ENCODE measurements at regions not wholly inside any gene's neighbourhood (a gene's known extent, or its start where the extent isn't known, plus 50 kb on each side); places are given as distances from the start of the nearest gene placed in this dataset.

DNA sequence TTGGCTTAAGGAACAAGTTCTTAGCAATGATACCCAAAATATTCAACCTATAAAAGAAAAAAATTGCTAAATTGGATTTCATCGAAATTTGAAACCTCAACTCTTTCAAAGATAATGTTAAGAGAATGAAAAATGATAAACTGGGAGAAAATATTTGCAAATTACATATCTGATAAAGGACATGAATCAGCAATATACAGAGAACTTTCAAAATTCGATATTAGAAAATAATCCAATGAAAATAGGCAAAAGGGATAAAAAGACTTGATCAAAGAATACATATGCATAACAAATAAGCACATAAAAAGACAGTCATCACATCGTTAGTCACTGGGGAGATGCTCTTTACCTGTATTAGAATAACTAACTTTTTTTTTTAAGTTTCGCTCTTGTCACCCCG is 73.0 kb upstream of the NEO1 start:
- no peak overlapping the region for H3K27ac ChIP-seq
- H3K9me3 ChIP-seq: no peaks in the 10 kb centered on the region
- no peak for ATAC-seq
- H3K27me3 ChIP-seq: no peaks in the 10 kb centered on the region
- no peak for DNase-seq
- intact Hi-C loops (cut with DNase I): no loop called here
- no peak for TF ChIP-seq POLR2A (IDR thresholded peaks at IDR 0.05)
- TF ChIP-seq, protein P1, sequence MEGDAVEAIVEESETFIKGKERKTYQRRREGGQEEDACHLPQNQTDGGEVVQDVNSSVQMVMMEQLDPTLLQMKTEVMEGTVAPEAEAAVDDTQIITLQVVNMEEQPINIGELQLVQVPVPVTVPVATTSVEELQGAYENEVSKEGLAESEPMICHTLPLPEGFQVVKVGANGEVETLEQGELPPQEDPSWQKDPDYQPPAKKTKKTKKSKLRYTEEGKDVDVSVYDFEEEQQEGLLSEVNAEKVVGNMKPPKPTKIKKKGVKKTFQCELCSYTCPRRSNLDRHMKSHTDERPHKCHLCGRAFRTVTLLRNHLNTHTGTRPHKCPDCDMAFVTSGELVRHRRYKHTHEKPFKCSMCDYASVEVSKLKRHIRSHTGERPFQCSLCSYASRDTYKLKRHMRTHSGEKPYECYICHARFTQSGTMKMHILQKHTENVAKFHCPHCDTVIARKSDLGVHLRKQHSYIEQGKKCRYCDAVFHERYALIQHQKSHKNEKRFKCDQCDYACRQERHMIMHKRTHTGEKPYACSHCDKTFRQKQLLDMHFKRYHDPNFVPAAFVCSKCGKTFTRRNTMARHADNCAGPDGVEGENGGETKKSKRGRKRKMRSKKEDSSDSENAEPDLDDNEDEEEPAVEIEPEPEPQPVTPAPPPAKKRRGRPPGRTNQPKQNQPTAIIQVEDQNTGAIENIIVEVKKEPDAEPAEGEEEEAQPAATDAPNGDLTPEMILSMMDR (IDR thresholded peaks at IDR 0.05): no peak
- WGBS (ENCODE audit: insufficient coverage, low coverage, low lambda C conversion rate, missing lambda C conversion rate): 53% methylated on average over 5 of the region's 5 CpGs
- no peaks in the 10 kb centered on the region for H3K36me3 ChIP-seq
- H3K4me1 ChIP-seq: no peaks in the 10 kb centered on the region
- H3K4me3 ChIP-seq: no peak overlapping the region

DNA sequence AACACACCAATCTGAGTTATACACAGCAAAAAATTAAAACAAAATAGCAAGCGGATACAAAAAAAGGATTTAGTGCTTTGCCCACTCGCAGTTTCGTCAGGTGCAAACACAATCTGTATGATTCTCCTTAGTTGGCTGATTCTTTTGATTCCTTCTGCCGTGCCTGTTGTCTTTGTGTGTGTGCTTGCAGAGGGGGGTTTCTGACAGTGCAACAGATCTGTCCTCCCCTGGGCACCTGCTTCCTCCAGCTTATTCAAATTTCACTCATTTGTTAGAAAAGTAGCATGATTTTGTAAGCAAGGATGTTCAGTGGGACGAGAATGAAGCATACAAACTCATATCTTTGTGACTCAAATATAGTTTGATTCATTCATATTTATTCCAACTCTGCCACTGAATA is 74.0 kb upstream of the NEO1 start:
- WGBS (ENCODE audit: insufficient coverage, low coverage, low lambda C conversion rate, missing lambda C conversion rate): 64% methylated on average over 5 of the region's 5 CpGs
- DNase-seq (no peak), ATAC-seq (no peak)
- Histone ChIP-seq H3K27me3 (no peaks in the 10 kb centered on the region), H3K36me3 (no peaks in the 10 kb centered on the region), H3K27ac (no peak overlapping the region), H3K9me3 (no peaks in the 10 kb centered on the region), H3K4me3 (no peak overlapping the region), H3K4me1 (no peaks in the 10 kb centered on the region)
- no peak for TF ChIP-seq POLR2A (IDR thresholded peaks at IDR 0.05)
- TF ChIP-seq, protein P1 (IDR thresholded peaks at IDR 0.05): no peak
- intact Hi-C loops (cut with DNase I): no loop called here

DNA sequence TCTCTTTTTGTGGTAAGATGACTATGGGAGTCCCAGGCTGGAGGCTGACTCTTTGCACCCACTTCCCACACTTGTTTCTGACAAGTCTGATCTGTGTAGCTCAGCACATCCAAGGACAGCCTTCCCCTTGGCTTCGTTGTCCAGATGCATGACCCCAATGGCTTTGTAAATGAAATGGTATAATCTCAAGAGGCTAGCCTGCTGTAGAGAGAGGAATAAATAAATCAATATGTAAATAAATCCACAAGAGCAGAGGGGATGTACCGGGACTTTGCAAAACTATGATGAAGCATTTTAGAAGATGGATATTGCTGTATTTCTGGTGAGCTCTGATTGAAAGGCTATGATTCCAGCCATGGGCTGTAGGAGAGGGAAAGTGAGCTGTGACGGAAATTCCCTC is 79.9 kb upstream of the NEO1 start:
- Histone ChIP-seq H3K27ac (no peak overlapping the region), H3K27me3 (no peaks in the 10 kb centered on the region), H3K36me3 (no peaks in the 10 kb centered on the region), H3K9me3 (no peaks in the 10 kb centered on the region), H3K4me3 (no peak overlapping the region), H3K4me1 (no peaks in the 10 kb centered on the region)
- TF ChIP-seq, protein P1 (IDR thresholded peaks at IDR 0.05): no peak
- TF ChIP-seq POLR2A (IDR thresholded peaks at IDR 0.05): no peak
- ATAC-seq: no peak
- WGBS (ENCODE audit: insufficient coverage, low coverage, low lambda C conversion rate, missing lambda C conversion rate): 71% methylated on average over 3 of the region's 3 CpGs
- no peak for DNase-seq
- intact Hi-C loops (cut with DNase I): no loop called here

DNA sequence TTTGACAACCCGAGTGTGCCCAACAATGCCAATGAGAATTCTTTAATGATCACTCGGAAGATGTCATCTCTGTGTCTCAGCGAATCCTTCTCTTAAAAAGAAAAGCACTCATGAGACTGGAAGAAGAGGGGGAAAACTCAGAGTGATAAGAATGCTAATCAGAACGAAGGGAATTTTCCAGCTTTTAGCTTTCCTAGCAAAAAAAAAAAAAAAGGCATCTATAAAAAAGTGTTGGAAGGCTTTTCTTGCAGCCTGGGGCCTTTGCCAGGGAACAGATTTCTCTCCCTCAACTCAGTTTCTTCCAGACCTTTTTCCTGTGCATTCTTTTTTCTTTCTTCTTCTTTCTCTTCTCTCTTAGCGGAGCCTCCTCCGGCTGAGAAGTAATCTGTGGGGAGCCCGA is 80.5 kb upstream of the NEO1 start:
- no peaks in the 10 kb centered on the region for H3K27me3 ChIP-seq
- ATAC-seq (no peak), DNase-seq (no peak)
- no peaks in the 10 kb centered on the region for H3K36me3 ChIP-seq
- H3K9me3 ChIP-seq: no peaks in the 10 kb centered on the region
- no peaks in the 10 kb centered on the region for H3K4me1 ChIP-seq
- peak overlapping the region in 1 of 3 donors; percentile 24 for H3K27ac ChIP-seq
- TF ChIP-seq, protein P1 (IDR thresholded peaks at IDR 0.05): no peak
- no peak for TF ChIP-seq POLR2A (IDR thresholded peaks at IDR 0.05)
- no peak overlapping the region for H3K4me3 ChIP-seq
- 61% methylated on average over 7 of the region's 7 CpGs for WGBS (ENCODE audit: insufficient coverage, low coverage, low lambda C conversion rate, missing lambda C conversion rate)
- intact Hi-C loops (cut with DNase I): no loop called here

Data from right lobe of liver (tissue), 6 donors.